ENCODE measurements at regions not wholly inside any gene's neighbourhood (a gene's known extent, or its start where the extent isn't known, plus 50 kb on each side); places are given as distances from the start of the nearest gene placed in this dataset.

DNA sequence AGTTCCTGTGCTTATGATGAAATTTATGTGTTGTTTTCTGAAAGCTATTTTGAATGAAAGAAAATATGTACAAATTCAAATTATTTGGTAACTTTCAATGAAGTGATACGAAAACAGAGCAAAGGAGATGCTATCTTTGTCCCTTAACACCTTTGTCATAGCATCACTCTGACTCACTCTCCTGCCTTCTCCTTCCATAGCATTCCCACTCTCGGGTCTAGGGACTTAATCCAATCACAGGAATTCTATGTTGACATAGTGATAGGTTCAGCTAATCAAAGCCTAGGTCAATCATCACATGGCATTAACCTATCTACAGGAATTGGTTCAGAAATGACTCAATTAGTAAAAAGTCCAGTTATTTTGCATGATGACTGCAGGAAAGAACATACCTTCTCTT lies 464.7 kb upstream of the RORB start:
- Histone ChIP-seq H3K27ac (no peak overlapping the region), H3K9me3 (no peaks in the 10 kb centered on the region), H3K36me3 (no peaks in the 10 kb centered on the region), H3K27me3 (ENCODE audit: low read depth) (no peaks in the 10 kb centered on the region), H3K4me1 (no peaks in the 10 kb centered on the region), H3K4me3 (no peak overlapping the region)
- DNase-seq: no peak
- no peak for ATAC-seq
- TF ChIP-seq, protein P1, sequence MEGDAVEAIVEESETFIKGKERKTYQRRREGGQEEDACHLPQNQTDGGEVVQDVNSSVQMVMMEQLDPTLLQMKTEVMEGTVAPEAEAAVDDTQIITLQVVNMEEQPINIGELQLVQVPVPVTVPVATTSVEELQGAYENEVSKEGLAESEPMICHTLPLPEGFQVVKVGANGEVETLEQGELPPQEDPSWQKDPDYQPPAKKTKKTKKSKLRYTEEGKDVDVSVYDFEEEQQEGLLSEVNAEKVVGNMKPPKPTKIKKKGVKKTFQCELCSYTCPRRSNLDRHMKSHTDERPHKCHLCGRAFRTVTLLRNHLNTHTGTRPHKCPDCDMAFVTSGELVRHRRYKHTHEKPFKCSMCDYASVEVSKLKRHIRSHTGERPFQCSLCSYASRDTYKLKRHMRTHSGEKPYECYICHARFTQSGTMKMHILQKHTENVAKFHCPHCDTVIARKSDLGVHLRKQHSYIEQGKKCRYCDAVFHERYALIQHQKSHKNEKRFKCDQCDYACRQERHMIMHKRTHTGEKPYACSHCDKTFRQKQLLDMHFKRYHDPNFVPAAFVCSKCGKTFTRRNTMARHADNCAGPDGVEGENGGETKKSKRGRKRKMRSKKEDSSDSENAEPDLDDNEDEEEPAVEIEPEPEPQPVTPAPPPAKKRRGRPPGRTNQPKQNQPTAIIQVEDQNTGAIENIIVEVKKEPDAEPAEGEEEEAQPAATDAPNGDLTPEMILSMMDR (IDR thresholded peaks at IDR 0.05): no peak
- intact Hi-C loops (cut with DNase I): no loop called here

DNA sequence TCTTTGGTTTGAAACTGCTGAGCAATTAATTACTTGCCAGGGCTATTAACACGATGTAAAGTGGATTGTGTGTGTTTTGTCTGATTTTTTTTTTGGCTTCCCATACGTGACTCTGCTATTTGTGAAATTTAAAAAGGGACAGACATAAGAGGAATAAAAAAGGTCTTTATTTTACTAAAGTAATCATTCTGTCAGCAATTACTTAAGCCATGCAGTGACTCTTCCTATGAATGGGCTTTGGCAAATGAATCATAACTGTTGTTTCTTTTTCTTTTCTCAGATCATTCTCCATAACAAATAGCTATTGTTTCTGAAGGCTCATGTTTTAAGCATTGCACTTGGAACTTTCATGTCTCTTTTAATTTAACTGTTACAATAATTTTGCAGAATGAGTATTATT lies 461.3 kb upstream of the RORB start:
- Histone ChIP-seq H3K4me3 (no peak overlapping the region), H3K9me3 (no peaks in the 10 kb centered on the region), H3K27ac (no peak overlapping the region), H3K27me3 (ENCODE audit: low read depth) (no peaks in the 10 kb centered on the region), H3K36me3 (no peaks in the 10 kb centered on the region), H3K4me1 (no peaks in the 10 kb centered on the region)
- intact Hi-C loops (cut with DNase I): no loop called here
- DNase-seq: no peak
- TF ChIP-seq, protein P1 (IDR thresholded peaks at IDR 0.05): no peak
- no peak for ATAC-seq

DNA sequence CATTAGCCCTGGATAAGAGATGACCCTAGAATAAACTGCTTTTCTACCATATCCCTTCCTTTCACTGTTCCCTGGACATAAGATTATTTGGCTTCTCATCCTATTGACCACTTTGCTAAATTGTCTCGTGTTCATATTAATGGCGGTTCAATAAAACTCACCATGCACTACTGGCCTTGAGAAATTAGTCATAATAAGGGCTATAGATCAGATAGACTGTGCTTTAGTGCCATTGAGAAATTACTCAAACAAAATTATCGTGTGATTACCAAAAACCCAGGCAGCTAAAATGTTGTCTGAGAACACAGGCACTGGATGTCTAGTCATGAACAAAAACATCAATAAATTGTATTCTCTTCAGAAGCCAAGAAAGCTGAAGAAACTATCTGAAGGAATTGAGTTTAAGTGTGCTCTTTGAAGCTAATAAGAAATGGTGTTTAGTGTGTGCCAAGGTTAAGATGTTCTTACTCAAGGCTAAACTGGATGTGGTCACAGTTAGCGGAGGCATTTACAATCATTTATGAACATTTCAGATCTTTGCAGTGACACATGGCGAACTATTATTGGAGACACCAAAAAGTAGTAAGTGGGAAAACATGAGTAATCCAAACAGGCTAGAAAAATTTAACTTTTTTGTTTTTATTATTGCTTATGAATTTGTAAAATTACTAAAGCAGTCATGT lies 460.4 kb upstream of the RORB start:
- Histone ChIP-seq H3K4me3 (no peak overlapping the region), H3K27ac (no peak overlapping the region), H3K27me3 (ENCODE audit: low read depth) (no peaks in the 10 kb centered on the region), H3K9me3 (no peaks in the 10 kb centered on the region), H3K4me1 (no peaks in the 10 kb centered on the region), H3K36me3 (no peaks in the 10 kb centered on the region)
- intact Hi-C loops (cut with DNase I): no loop called here
- DNase-seq: no peak
- no peak for ATAC-seq
- TF ChIP-seq, protein P1 (IDR thresholded peaks at IDR 0.05): no peak

DNA sequence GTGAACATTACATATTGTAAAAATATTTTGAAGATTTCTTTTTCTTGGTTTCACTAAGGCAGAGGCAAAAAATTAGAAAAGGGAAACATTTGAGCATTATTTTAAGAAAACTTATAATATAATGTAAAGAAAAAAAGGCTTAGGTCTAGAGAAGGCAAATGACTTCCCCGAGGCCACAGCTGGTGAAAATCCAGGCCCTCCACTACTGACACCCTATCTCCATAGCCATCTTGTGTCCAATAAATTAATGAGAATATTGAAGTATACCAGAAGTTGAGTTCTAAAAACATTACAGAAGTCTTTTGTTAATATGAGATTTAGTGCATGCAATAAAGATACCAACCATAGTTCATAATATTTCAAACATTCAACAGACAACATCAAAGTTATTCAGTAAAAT lies 459.9 kb upstream of the RORB start:
- H3K4me1 ChIP-seq: no peaks in the 10 kb centered on the region
- ATAC-seq (no peak), DNase-seq (no peak)
- H3K4me3 ChIP-seq: no peak overlapping the region
- H3K9me3 ChIP-seq: no peaks in the 10 kb centered on the region
- H3K27me3 ChIP-seq (ENCODE audit: low read depth): no peaks in the 10 kb centered on the region
- TF ChIP-seq, protein P1 (IDR thresholded peaks at IDR 0.05): no peak
- H3K27ac ChIP-seq: no peak overlapping the region
- no peaks in the 10 kb centered on the region for H3K36me3 ChIP-seq
- intact Hi-C loops (cut with DNase I): no loop called here

DNA sequence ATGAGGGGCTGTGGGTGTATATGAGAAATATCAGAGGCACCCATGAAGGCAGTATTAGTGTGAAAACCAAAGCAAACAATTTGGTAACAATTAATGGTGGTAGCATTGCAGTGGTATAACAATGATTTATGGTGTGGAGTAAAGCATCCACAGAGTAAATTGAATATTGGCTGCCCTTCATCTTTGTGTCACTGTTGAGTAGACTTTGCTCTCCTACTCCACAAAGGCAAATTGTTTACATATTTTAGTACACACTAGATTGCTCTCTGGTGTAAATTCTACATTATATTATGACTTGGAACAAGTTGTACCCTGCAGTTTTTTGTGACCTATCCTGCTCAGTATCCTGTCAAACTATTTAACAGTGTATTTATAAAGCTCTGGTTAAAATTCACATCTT lies 455.5 kb upstream of the RORB start:
- no peak overlapping the region for H3K27ac ChIP-seq

More for the DNA sequence above, 455.5 kb upstream of the RORB start:
- Histone ChIP-seq H3K9me3 (no peaks in the 10 kb centered on the region), H3K4me1 (no peaks in the 10 kb centered on the region), H3K36me3 (no peaks in the 10 kb centered on the region), H3K4me3 (no peak overlapping the region), H3K27me3 (ENCODE audit: low read depth) (no peaks in the 10 kb centered on the region)
- ATAC-seq (no peak), DNase-seq (no peak)
- TF ChIP-seq, protein P1 (IDR thresholded peaks at IDR 0.05): no peak
- intact Hi-C loops (cut with DNase I): no loop called here

All from lower lobe of right lung (tissue), 2 donors.